ENCODE measurements at regions not wholly inside any gene's neighbourhood (a gene's known extent, or its start where the extent isn't known, plus 50 kb on each side); places are given as distances from the start of the nearest gene placed in this dataset.

- Histone ChIP-seq H3K4me1 (ENCODE audit: control insufficient read depth, insufficient read depth, low read length) (no peaks in the 10 kb centered on the region), H3K4me3 (ENCODE audit: low read depth, low read length) (no peak overlapping the region), H3K36me3 (ENCODE audit: control insufficient read depth in 2 of 2, insufficient read depth in 1 of 2, low read length in 2 of 2) (no peaks in the 10 kb centered on the region), H3K9me3 (ENCODE audit: control insufficient read depth, insufficient read depth, low read depth, low read length) (no peaks in the 10 kb centered on the region), H3K27ac (ENCODE audit: extremely low read depth, low read depth, low read length) (no peak overlapping the region)
- TF ChIP-seq ZNF747 (tag by site-specific recombination; IDR thresholded peaks at IDR 0.05) (no peak), ZNF548 (tag by site-specific recombination; IDR thresholded peaks at IDR 0.05) (no peak), ZEB2 (tag by site-specific recombination; IDR thresholded peaks at IDR 0.05) (no peak), ZNF596 (tag by site-specific recombination; IDR thresholded peaks at IDR 0.05) (no peak), ZNF704 (tag by site-specific recombination; IDR thresholded peaks at IDR 0.05) (no peak), ZNF658 (tag by site-specific recombination; IDR thresholded peaks at IDR 0.05) (no peak), ZNF26 (tag by site-specific recombination; IDR thresholded peaks at IDR 0.05) (no peak), ZNF223 (tag by site-specific recombination; IDR thresholded peaks at IDR 0.05) (no peak), ZNF530 (tag by site-specific recombination; IDR thresholded peaks at IDR 0.05; ENCODE audit: low read depth) (no peak), ZNF76 (tag by site-specific recombination; IDR thresholded peaks at IDR 0.05; ENCODE audit: borderline replicate concordance, low read depth) (no peak)
- POLR2A ChIA-PET, result no interaction called here
- CTCF ChIA-PET, result no interaction called here
Observed at GRCh38 chr14:98513558-98513957, 758.4 kb downstream of the BCL11B start.

- H3K4me3 ChIP-seq (ENCODE audit: low read depth, low read length), result no peak overlapping the region
- CTCF ChIA-PET, result no interaction called here
- no peak overlapping the region for H3K27ac ChIP-seq (ENCODE audit: extremely low read depth, low read depth, low read length)
- no peaks in the 10 kb centered on the region for H3K9me3 ChIP-seq (ENCODE audit: control insufficient read depth, insufficient read depth, low read depth, low read length)
- no peaks in the 10 kb centered on the region for H3K4me1 ChIP-seq (ENCODE audit: control insufficient read depth, insufficient read depth, low read length)
- no peaks in the 10 kb centered on the region for H3K36me3 ChIP-seq (ENCODE audit: control insufficient read depth in 2 of 2, insufficient read depth in 1 of 2, low read length in 2 of 2)
- POLR2A ChIA-PET, result no interaction called here
- TF ChIP-seq ZNF76 (tag by site-specific recombination; IDR thresholded peaks at IDR 0.05; ENCODE audit: borderline replicate concordance, low read depth) (no peak), ZXDB (tag by site-specific recombination; IDR thresholded peaks at IDR 0.05) (no peak), BCL11B (tag by site-specific recombination; IDR thresholded peaks at IDR 0.05; ENCODE audit: low read depth) (no peak), ZNF37A (tag by site-specific recombination; IDR thresholded peaks at IDR 0.05) (no peak), ZNF148 (tag by site-specific recombination; IDR thresholded peaks at IDR 0.05; ENCODE audit: borderline replicate concordance) (no peak), ZFP69B (tag by site-specific recombination; IDR thresholded peaks at IDR 0.05) (no peak), ZIC2 (tag by site-specific recombination; IDR thresholded peaks at IDR 0.05) (no peak), GLI4 (tag by site-specific recombination; IDR thresholded peaks at IDR 0.05) (no peak), GFI1B (tag by site-specific recombination; IDR thresholded peaks at IDR 0.05) (no peak), TSHZ1 (tag by site-specific recombination; IDR thresholded peaks at IDR 0.05; ENCODE audit: borderline replicate concordance) (no peak), ZNF654 (tag by site-specific recombination; IDR thresholded peaks at IDR 0.05; ENCODE audit: low read depth) (no peak), MYNN (tag by site-specific recombination; IDR thresholded peaks at IDR 0.05; ENCODE audit: borderline replicate concordance) (no peak), KLF10 (tag by site-specific recombination; IDR thresholded peaks at IDR 0.05) (no peak), ZSCAN18 (tag by site-specific recombination; IDR thresholded peaks at IDR 0.05) (no peak), ZNF433 (tag by site-specific recombination; IDR thresholded peaks at IDR 0.05; ENCODE audit: low read depth) (no peak), GLIS2 (tag by site-specific recombination; IDR thresholded peaks at IDR 0.05) (no peak)
Observed at GRCh38 chr14:98514016-98514415, 758.0 kb downstream of the BCL11B start.
